ENCODE measurements at regions not wholly inside any gene's neighbourhood (a gene's known extent, or its start where the extent isn't known, plus 50 kb on each side); places are given as distances from the start of the nearest gene placed in this dataset.

- no peak for TF ChIP-seq CTCF (IDR thresholded peaks at IDR 0.05; ENCODE audit: insufficient read depth, missing control alignments)
- no peak for DNase-seq (ENCODE audit: insufficient read length, low spot score)
- FAIRE-seq, result no peak
Measured at GRCh38 chr2:19021100-19021476, 337.3 kb downstream of the OSR1 start.

GRCh38 chr2:19020144-19021099 is 338.0 kb downstream of the OSR1 start:
- FAIRE-seq (no peak), DNase-seq (ENCODE audit: insufficient read length, low spot score) (no peak)
- TF ChIP-seq CTCF (IDR thresholded peaks at IDR 0.05; ENCODE audit: insufficient read depth, missing control alignments), result no peak

DNA sequence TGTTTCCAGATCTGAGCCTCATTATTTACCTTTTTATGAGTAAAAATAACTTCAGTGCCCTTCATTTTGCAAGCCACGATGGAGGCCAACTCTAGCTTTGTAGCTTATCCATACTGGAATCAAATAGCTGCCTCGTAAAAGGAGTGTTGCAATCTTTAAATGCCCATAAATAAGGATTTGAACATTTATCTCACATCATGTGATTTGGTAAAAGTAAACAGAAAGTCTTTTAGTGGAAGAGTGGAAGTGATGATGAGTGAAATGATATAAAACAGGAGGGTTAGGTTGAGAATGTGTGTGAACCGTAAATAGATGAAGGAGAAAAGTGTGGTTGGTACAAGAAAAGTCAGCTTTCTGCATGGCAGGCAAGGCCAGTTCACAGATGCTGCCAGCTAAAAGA is 348.9 kb downstream of the OSR1 start:
- DNase-seq (ENCODE audit: insufficient read length, low spot score), result no peak

GRCh38 chr2:19003554-19003953 is 354.9 kb downstream of the OSR1 start:
- FAIRE-seq, result no peak
- TF ChIP-seq CTCF (IDR thresholded peaks at IDR 0.05; ENCODE audit: insufficient read depth, missing control alignments), result no peak

More for the DNA sequence above, 348.9 kb downstream of the OSR1 start:
- FAIRE-seq, result no peak
- no peak for TF ChIP-seq CTCF (IDR thresholded peaks at IDR 0.05; ENCODE audit: insufficient read depth, missing control alignments)

GRCh38 chr2:19000776-19001175 is 357.6 kb downstream of the OSR1 start:
- FAIRE-seq, result no peak
- no peak for DNase-seq (ENCODE audit: insufficient read length, low spot score)
- no peak for TF ChIP-seq CTCF (IDR thresholded peaks at IDR 0.05; ENCODE audit: insufficient read depth, missing control alignments)

More at GRCh38 chr2:19003554-19003953, 354.9 kb downstream of the OSR1 start:
- no peak for DNase-seq (ENCODE audit: insufficient read length, low spot score)

- no peak for FAIRE-seq
- no peak for DNase-seq (ENCODE audit: insufficient read length, low spot score)
- TF ChIP-seq CTCF (IDR thresholded peaks at IDR 0.05; ENCODE audit: insufficient read depth, missing control alignments), result no peak
Measured at GRCh38 chr2:18999198-18999597, 359.2 kb downstream of the OSR1 start.

GRCh38 chr2:18998491-18998890 is 359.9 kb downstream of the OSR1 start:
- FAIRE-seq, result no peak
- DNase-seq (ENCODE audit: insufficient read length, low spot score), result no peak
- no peak for TF ChIP-seq CTCF (IDR thresholded peaks at IDR 0.05; ENCODE audit: insufficient read depth, missing control alignments)

Data from D721Med (cell line).